ENCODE measurements at regions not wholly inside any gene's neighbourhood (a gene's known extent, or its start where the extent isn't known, plus 50 kb on each side); places are given as distances from the start of the nearest gene placed in this dataset.

DNA sequence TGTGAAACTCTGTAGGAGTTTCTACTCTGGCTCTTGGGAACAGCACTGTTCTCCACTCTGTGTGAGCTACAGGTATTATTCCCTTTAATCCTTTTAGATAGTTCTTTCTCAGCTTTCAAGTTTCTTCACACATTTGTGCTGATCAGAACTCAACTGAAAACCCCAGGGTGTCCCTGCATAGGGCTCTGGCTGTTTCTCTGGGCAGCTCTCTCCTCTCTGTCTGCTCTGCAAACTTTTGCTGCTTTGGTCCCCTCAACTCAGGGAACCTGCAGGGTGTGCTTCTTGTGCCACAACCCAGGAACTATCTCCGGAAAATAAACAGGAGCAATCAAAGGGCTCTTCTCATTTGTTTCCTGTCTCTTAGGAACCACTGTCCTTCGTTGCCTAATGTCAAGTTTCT lies 196.6 kb upstream of the GABRA2 start (continued):
- TF ChIP-seq, protein P1, sequence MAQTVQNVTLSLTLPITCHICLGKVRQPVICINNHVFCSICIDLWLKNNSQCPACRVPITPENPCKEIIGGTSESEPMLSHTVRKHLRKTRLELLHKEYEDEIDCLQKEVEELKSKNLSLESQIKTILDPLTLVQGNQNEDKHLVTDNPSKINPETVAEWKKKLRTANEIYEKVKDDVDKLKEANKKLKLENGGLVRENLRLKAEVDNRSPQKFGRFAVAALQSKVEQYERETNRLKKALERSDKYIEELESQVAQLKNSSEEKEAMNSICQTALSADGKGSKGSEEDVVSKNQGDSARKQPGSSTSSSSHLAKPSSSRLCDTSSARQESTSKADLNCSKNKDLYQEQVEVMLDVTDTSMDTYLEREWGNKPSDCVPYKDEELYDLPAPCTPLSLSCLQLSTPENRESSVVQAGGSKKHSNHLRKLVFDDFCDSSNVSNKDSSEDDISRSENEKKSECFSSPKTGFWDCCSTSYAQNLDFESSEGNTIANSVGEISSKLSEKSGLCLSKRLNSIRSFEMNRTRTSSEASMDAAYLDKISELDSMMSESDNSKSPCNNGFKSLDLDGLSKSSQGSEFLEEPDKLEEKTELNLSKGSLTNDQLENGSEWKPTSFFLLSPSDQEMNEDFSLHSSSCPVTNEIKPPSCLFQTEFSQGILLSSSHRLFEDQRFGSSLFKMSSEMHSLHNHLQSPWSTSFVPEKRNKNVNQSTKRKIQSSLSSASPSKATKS (CRISPR knock-in tag; IDR thresholded peaks at IDR 0.05): no peak
- no peak for TF ChIP-seq ZNF165 (CRISPR knock-in tag; IDR thresholded peaks at IDR 0.05; ENCODE audit: borderline replicate concordance)

DNA sequence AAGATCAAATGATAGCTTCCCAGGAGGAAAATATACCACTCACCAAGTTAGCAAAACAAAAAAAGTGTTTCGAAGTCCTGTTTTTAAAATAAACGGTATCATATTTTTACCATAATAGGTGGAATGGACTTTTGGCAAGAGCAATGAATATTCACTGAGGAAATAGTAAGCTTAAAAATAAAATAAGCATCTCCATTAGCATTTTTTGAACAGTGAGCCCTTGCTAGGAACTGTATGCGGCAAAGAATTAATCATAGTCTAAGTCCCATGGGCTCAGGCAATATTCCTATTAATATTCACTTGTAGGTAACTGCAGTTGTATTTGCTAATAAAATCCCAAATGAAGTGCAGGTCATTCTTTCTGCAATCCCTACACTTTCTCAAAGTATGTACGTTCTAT lies 191.7 kb upstream of the GABRA2 start:
- H4K20me1 ChIP-seq (replicated peaks; ENCODE audit: control insufficient read depth, insufficient read depth, low read length): no peaks in the 10 kb centered on the region
- H3K4me3 ChIP-seq: no peak overlapping the region
- H3K27ac ChIP-seq (ENCODE audit: extremely low read depth, low read depth, low read length): no peak overlapping the region
- H3K9me3 ChIP-seq (replicated peaks; ENCODE audit: control insufficient read depth, insufficient read depth, low read depth, low read length): no peaks in the 10 kb centered on the region
- H3K9ac ChIP-seq (ENCODE audit: insufficient read depth in 1 of 2, low read depth in 2 of 2, low read length in 2 of 2): no peak overlapping the region
- TF ChIP-seq ESRRB (CRISPR knock-in tag; IDR thresholded peaks at IDR 0.05; ENCODE audit: borderline replicate concordance): no peak
- no peak for TF ChIP-seq CAMTA2 (CRISPR knock-in tag; conservative IDR thresholded peaks at IDR 0.05)
- TF ChIP-seq, protein P2, sequence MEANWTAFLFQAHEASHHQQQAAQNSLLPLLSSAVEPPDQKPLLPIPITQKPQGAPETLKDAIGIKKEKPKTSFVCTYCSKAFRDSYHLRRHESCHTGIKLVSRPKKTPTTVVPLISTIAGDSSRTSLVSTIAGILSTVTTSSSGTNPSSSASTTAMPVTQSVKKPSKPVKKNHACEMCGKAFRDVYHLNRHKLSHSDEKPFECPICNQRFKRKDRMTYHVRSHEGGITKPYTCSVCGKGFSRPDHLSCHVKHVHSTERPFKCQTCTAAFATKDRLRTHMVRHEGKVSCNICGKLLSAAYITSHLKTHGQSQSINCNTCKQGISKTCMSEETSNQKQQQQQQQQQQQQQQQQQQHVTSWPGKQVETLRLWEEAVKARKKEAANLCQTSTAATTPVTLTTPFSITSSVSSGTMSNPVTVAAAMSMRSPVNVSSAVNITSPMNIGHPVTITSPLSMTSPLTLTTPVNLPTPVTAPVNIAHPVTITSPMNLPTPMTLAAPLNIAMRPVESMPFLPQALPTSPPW (CRISPR knock-in tag; IDR thresholded peaks at IDR 0.05): no peak
- TF ChIP-seq, protein P3, sequence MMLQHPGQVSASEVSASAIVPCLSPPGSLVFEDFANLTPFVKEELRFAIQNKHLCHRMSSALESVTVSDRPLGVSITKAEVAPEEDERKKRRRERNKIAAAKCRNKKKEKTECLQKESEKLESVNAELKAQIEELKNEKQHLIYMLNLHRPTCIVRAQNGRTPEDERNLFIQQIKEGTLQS (IDR thresholded peaks at IDR 0.05): no peak
- TF ChIP-seq, protein P3 (CRISPR knock-in tag; conservative IDR thresholded peaks at IDR 0.05): no peak
- TF ChIP-seq RBM17 (IDR thresholded peaks at IDR 0.05; ENCODE audit: borderline replicate concordance, low read depth, low read length): no peak
- no peak for TF ChIP-seq NR2F6 (CRISPR knock-in tag; IDR thresholded peaks at IDR 0.05)
- TF ChIP-seq, protein P4, sequence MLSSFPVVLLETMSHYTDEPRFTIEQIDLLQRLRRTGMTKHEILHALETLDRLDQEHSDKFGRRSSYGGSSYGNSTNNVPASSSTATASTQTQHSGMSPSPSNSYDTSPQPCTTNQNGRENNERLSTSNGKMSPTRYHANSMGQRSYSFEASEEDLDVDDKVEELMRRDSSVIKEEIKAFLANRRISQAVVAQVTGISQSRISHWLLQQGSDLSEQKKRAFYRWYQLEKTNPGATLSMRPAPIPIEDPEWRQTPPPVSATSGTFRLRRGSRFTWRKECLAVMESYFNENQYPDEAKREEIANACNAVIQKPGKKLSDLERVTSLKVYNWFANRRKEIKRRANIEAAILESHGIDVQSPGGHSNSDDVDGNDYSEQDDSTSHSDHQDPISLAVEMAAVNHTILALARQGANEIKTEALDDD (IDR thresholded peaks at IDR 0.05): no peak
- TF ChIP-seq, protein P5, sequence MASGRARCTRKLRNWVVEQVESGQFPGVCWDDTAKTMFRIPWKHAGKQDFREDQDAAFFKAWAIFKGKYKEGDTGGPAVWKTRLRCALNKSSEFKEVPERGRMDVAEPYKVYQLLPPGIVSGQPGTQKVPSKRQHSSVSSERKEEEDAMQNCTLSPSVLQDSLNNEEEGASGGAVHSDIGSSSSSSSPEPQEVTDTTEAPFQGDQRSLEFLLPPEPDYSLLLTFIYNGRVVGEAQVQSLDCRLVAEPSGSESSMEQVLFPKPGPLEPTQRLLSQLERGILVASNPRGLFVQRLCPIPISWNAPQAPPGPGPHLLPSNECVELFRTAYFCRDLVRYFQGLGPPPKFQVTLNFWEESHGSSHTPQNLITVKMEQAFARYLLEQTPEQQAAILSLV (tag; IDR thresholded peaks at IDR 0.05): no peak
- TF ChIP-seq, protein P6, sequence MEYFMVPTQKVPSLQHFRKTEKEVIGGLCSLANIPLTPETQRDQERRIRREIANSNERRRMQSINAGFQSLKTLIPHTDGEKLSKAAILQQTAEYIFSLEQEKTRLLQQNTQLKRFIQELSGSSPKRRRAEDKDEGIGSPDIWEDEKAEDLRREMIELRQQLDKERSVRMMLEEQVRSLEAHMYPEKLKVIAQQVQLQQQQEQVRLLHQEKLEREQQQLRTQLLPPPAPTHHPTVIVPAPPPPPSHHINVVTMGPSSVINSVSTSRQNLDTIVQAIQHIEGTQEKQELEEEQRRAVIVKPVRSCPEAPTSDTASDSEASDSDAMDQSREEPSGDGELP (CRISPR knock-in tag; IDR thresholded peaks at IDR 0.05; ENCODE audit: borderline replicate concordance): no peak
- TF ChIP-seq ZNF263 (CRISPR knock-in tag; IDR thresholded peaks at IDR 0.05; ENCODE audit: borderline replicate concordance): no peak
- no peak for DNase-seq (ENCODE audit: extremely low read depth in 1 of 4, low spot score in 3 of 4)
- no peaks in the 10 kb centered on the region for H3K9me1 ChIP-seq (ENCODE audit: control insufficient read depth, insufficient read depth, low read length)
- H3K36me3 ChIP-seq (ENCODE audit: control insufficient read depth, insufficient read depth, low read length): no peaks in the 10 kb centered on the region
- in situ Hi-C loops (cut with MboI) (no loop called here), intact Hi-C loops (cut with micrococcal nuclease) (no loop called here)
- BruUV-seq (replicated peaks): no TSS peak
- H3K4me2 ChIP-seq (ENCODE audit: insufficient read depth, low read length): no peak overlapping the region
- no peak for FAIRE-seq
- no peak for ATAC-seq
- H3K79me2 ChIP-seq (ENCODE audit: control insufficient read depth, insufficient read depth, low read length): no peaks in the 10 kb centered on the region
- no peaks in the 10 kb centered on the region for H3K27me3 ChIP-seq (ENCODE audit: control insufficient read depth in 2 of 2, insufficient read depth in 2 of 2, low read length in 2 of 2)
- WGBS (ENCODE audit: insufficient coverage, low coverage, missing lambda C conversion rate): 2% methylated on average over 4 of the region's 4 CpGs
- ChIA-PET CTCF (ENCODE audit: low intra/inter-chr PET ratio) (no interaction called here), POLR2A (no interaction called here)
- no peak overlapping the region for H2AFZ ChIP-seq (ENCODE audit: low read depth, low read length)
- H3K4me1 ChIP-seq (replicated peaks in 1 of 2; ENCODE audit: control insufficient read depth in 2 of 2, insufficient read depth in 2 of 2, low read length in 2 of 2): no peaks in the 10 kb centered on the region
